Suprapubic skin (tissue), 3 donors: ENCODE measurements at regions not wholly inside any gene's neighbourhood (a gene's known extent, or its start where the extent isn't known, plus 50 kb on each side); places are given as distances from the start of the nearest gene placed in this dataset.

Source experiments
- CTCF ChIP-seq, 2 donors: fragments of 200-600 bp in 1 of 2; fragments of 450-650 bp in 1 of 2; sonication (generic) in 1 of 2; IDR thresholded peaks; one replicate each; pipeline ENCODE4 v1.5.1; 2016 to 2019; ENCODE audit warnings: antibody characterized with exemption in 2 of 2, mild to moderate bottlenecking in 1 of 2, moderate library complexity in 1 of 2
- POLR2A ChIP-seq, 2 donors: fragments of 450-650 bp; IDR thresholded peaks; one replicate each; pipeline ENCODE4 v1.6.1; 2017; ENCODE audit warnings: antibody characterized with exemption in 2 of 2, mild to moderate bottlenecking in 2 of 2, moderate library complexity in 2 of 2

- no peak for TF ChIP-seq CTCF (IDR thresholded peaks at IDR 0.05)
- TF ChIP-seq POLR2A (IDR thresholded peaks at IDR 0.05) = no peak
Observed at GRCh38 chr2:47629501-47630460, 59.0 kb upstream of the KCNK12 start.
